Endothelial cell (in vitro differentiated cells): ENCODE measurements at regions not wholly inside any gene's neighbourhood (a gene's known extent, or its start where the extent isn't known, plus 50 kb on each side); places are given as distances from the start of the nearest gene placed in this dataset.

Source experiments
- DNase-seq: peaks from one replicate; pipeline ENCODE4 v3.0.0; 2021; ENCODE audit warnings: low spot score
- H3K27ac Mint-ChIP-seq: one replicate; pipeline ENCODE4 v1.8.0; 2021; ENCODE audit warnings: mixed read lengths, inconsistent platforms; ENCODE audit not compliant: unreplicated experiment
- H3K27me3 Mint-ChIP-seq: one replicate; pipeline ENCODE4 v1.8.0; 2021; ENCODE audit warnings: mild to moderate bottlenecking, moderate library complexity, mixed read lengths, inconsistent platforms; ENCODE audit not compliant: unreplicated experiment
- H3K36me3 Mint-ChIP-seq: one replicate; pipeline ENCODE4 v1.8.0; 2021; ENCODE audit warnings: mild to moderate bottlenecking, low read depth, mixed read lengths, inconsistent platforms; ENCODE audit not compliant: unreplicated experiment
- H3K4me1 Mint-ChIP-seq: one replicate; pipeline ENCODE4 v1.8.0; 2021; ENCODE audit warnings: mild to moderate bottlenecking, mixed read lengths, inconsistent platforms; ENCODE audit not compliant: unreplicated experiment
- H3K4me3 Mint-ChIP-seq: one replicate; pipeline ENCODE4 v1.8.0; 2021; ENCODE audit warnings: mild to moderate bottlenecking, mixed read lengths, inconsistent platforms; ENCODE audit not compliant: unreplicated experiment
- H3K9me3 Mint-ChIP-seq: one replicate; pipeline ENCODE4 v1.8.0; 2021; ENCODE audit warnings: mixed read lengths, inconsistent platforms; ENCODE audit not compliant: unreplicated experiment
- CTCF ChIP-seq: fragments of 200-600 bp; sonication (generic); IDR thresholded peaks from one replicate; pipeline ENCODE4 v1.5.0; 2021; ENCODE audit warnings: antibody characterized with exemption; ENCODE audit not compliant: unreplicated experiment

- no peak for TF ChIP-seq CTCF
- H3K36me3 Mint-ChIP-seq, result no peaks in the 10 kb centered on the region
- H3K27me3 Mint-ChIP-seq, result peaks cover 3% of the 10 kb centered on the region
- no peaks in the 10 kb centered on the region for H3K4me1 Mint-ChIP-seq
- H3K4me3 Mint-ChIP-seq, result no peak overlapping the region
- H3K9me3 Mint-ChIP-seq, result peaks cover 10% of the 10 kb centered on the region
- no peak overlapping the region for H3K27ac Mint-ChIP-seq
- DNase-seq, result no peak
These were observed 620.6 kb upstream of the GNPDA2 start for GRCh38 chr4:45346816-45347435.

- TF ChIP-seq CTCF, result no peak
- no peak for DNase-seq
- Mint-ChIP-seq H3K27ac (no peak overlapping the region), H3K4me3 (no peak overlapping the region), H3K9me3 (peaks cover 10% of the 10 kb centered on the region), H3K4me1 (no peaks in the 10 kb centered on the region), H3K27me3 (peaks cover 3% of the 10 kb centered on the region), H3K36me3 (no peaks in the 10 kb centered on the region)
These were observed 619.2 kb upstream of the GNPDA2 start for GRCh38 chr4:45345558-45345957.

DNA sequence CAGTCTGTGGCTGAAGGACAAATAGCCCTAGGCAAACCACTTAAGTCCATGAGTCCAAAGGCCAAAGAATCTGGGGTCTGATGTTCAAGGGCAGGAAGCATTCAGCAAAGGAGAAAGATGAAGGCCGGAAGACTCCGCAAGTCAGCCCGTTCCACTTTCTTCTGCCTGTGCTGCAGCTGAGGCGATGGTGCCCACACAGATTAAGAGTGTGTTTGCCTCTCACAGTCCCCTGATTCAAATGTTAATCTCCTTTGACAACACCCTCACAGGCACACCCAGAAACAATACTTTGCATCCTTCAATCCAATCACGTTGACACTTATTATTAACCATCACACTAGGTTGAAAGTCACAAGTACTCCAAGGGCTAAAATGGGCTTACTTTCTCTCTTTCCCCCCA, 605.4 kb upstream of the GNPDA2 start:
- H3K36me3 Mint-ChIP-seq, result no peaks in the 10 kb centered on the region
- no peak for DNase-seq
- no peak overlapping the region for H3K4me3 Mint-ChIP-seq
- no peak for TF ChIP-seq CTCF
- H3K27me3 Mint-ChIP-seq, result peaks cover 1% of the 10 kb centered on the region
- H3K27ac Mint-ChIP-seq, result no peak overlapping the region
- H3K9me3 Mint-ChIP-seq, result peaks cover 4% of the 10 kb centered on the region
- H3K4me1 Mint-ChIP-seq, result no peaks in the 10 kb centered on the region

DNA sequence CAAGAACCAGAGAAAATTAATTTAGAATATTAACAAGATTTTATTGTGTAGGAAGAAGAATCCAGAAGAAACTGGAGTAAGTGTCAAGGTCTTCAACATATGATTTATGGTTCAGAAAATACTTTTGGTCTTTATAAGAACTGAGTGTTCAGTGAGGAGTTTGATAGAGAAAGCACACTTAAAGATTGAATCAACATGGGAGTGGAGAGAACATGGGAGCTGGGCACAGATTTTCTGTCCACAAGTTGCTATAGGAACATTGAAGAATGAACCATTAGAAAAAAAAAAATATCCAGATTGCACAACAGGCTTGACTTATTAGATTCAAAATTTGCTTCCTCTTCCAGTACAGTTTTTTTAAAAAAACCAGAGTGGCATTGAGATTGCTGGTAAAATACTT, 601.2 kb upstream of the GNPDA2 start:
- no peak for TF ChIP-seq CTCF
- H3K27ac Mint-ChIP-seq, result no peak overlapping the region
- no peak for DNase-seq
- H3K9me3 Mint-ChIP-seq, result peaks cover 4% of the 10 kb centered on the region
- no peak overlapping the region for H3K4me3 Mint-ChIP-seq
- H3K4me1 Mint-ChIP-seq, result no peaks in the 10 kb centered on the region
- H3K27me3 Mint-ChIP-seq, result peaks cover 1% of the 10 kb centered on the region
- no peaks in the 10 kb centered on the region for H3K36me3 Mint-ChIP-seq

GRCh38 chr4:45324455-45325417, 598.4 kb upstream of the GNPDA2 start:
- H3K27me3 Mint-ChIP-seq, result no peaks in the 10 kb centered on the region
- no peak overlapping the region for H3K4me3 Mint-ChIP-seq

More at GRCh38 chr4:45324455-45325417, 598.4 kb upstream of the GNPDA2 start:
- H3K36me3 Mint-ChIP-seq, result no peaks in the 10 kb centered on the region
- no peak for TF ChIP-seq CTCF
- DNase-seq, result no peak
- H3K27ac Mint-ChIP-seq, result no peak overlapping the region
- H3K4me1 Mint-ChIP-seq, result no peaks in the 10 kb centered on the region
- no peaks in the 10 kb centered on the region for H3K9me3 Mint-ChIP-seq
